ENCODE measurements at regions not wholly inside any gene's neighbourhood (a gene's known extent, or its start where the extent isn't known, plus 50 kb on each side); places are given as distances from the start of the nearest gene placed in this dataset.

- TF ChIP-seq CTCF (IDR thresholded peaks at IDR 0.05; ENCODE audit: low read depth, low read length) (no peak), EZH2phosphoT487 (IDR thresholded peaks at IDR 0.05; ENCODE audit: low read depth) (no peak)
These were observed 153.1 kb downstream of the GMNC start for GRCh38 chr3:190709351-190709773.

Measured in OCI-LY3 (cell line).